HCEC 1CT (cell line): ENCODE measurements at regions not wholly inside any gene's neighbourhood (a gene's known extent, or its start where the extent isn't known, plus 50 kb on each side); places are given as distances from the start of the nearest gene placed in this dataset.

ENCODE experiments used
- DNase-seq: peaks from one replicate; pipeline ENCODE4 v3.0.0-alpha.2; 2017

- DNase-seq, result no peak
These were observed 55.2 kb upstream of the DACH1 start for GRCh38 chr13:71922194-71922593.
